OCI-LY3 (cell line): ENCODE measurements at regions not wholly inside any gene's neighbourhood (a gene's known extent, or its start where the extent isn't known, plus 50 kb on each side); places are given as distances from the start of the nearest gene placed in this dataset.

Experiments
- CTCF ChIP-seq: fragments of 200-600, 300-600 bp; sonication (generic); IDR thresholded peaks from 2 replicates; pipeline ENCODE4 v1.5.1; 2014; ENCODE audit warnings: antibody characterized with exemption, low read length, low read depth
- EZH2phosphoT487 ChIP-seq: fragments of 200-600 bp; shearing (Covaris generic); IDR thresholded peaks from 2 replicates; pipeline ENCODE4 v1.6.1; 2018; ENCODE audit warnings: antibody characterized with exemption, mixed run types, low read depth

- TF ChIP-seq CTCF = no peak
- TF ChIP-seq EZH2phosphoT487 = no peak
Observed at GRCh38 chr17:70563281-70563820, 394.0 kb downstream of the KCNJ2 start.
